Activated naive CD8-positive, alpha-beta T cell (primary cell): ENCODE measurements at regions not wholly inside any gene's neighbourhood (a gene's known extent, or its start where the extent isn't known, plus 50 kb on each side); places are given as distances from the start of the nearest gene placed in this dataset.

Source experiments
- H3K27ac Mint-ChIP-seq: one replicate; pipeline ENCODE4 v1.8.0; 2021; ENCODE audit warnings: mixed read lengths
- H3K27me3 Mint-ChIP-seq: one replicate; pipeline ENCODE4 v1.8.0; 2021; ENCODE audit warnings: mixed read lengths
- H3K36me3 Mint-ChIP-seq: one replicate; pipeline ENCODE4 v1.8.0; 2021; ENCODE audit warnings: mixed read lengths
- H3K4me1 Mint-ChIP-seq: one replicate; pipeline ENCODE4 v1.8.0; 2021; ENCODE audit warnings: low read depth, mixed read lengths
- H3K4me3 Mint-ChIP-seq: one replicate; pipeline ENCODE4 v1.8.0; 2021; ENCODE audit warnings: mild to moderate bottlenecking, mixed read lengths
- H3K9me3 Mint-ChIP-seq: one replicate; pipeline ENCODE4 v1.8.0; 2021; ENCODE audit warnings: low read depth, mixed read lengths

DNA sequence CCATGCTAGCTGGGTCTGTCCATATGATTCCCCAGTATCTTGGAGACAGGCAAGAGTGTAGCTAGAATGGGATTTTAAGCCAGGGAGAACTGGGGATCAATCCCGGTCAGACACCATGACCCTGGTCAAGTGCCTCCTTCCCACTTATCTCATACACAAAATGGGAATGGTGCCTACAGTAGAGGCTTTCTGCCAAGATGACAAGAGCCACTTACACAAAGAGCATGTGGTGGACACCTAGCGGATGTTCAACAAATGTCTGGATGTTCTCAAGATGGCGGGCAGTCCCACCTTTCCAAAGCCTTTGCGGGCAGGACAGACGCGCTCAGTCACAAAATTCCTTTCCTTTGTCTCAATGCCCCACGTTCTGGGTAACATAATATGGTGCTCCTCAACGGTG is 57.3 kb downstream of the MAF start:
- Mint-ChIP-seq H3K27me3 (no peaks in the 10 kb centered on the region), H3K4me1 (no peaks in the 10 kb centered on the region)

DNA sequence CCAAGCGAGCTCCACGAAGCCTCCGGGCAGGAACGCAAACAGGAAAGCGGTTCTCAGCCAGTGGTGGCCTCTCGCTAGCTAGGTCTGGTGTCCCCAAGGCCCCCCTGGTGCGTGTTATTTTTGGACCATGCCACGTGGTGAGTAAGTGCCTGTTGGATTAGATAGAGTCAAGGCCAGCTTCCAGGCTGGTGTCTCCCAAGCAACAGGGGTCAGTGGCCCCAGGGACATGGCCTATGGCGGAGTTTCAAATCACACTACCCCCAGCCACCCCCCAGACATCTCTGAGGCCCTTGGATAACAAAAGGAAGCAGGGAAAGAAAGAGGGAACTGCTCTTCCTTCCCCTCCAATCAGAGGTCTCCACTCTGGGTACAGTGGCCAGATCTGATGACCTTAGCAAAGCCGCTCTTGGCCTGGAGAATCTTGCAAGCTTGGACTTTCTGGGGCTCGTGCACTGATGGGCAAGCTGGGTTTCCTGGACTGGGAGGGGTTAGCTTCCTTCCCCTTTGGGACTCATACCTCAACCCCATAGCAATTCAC is 58.2 kb downstream of the MAF start:
- H3K4me1 Mint-ChIP-seq: no peaks in the 10 kb centered on the region
- H3K27me3 Mint-ChIP-seq: no peaks in the 10 kb centered on the region
- H3K4me3 Mint-ChIP-seq: no peak overlapping the region
- H3K27ac Mint-ChIP-seq: no peak overlapping the region
- no peaks in the 10 kb centered on the region for H3K36me3 Mint-ChIP-seq
- no peaks in the 10 kb centered on the region for H3K9me3 Mint-ChIP-seq

More for the DNA sequence above, 57.3 kb downstream of the MAF start:
- no peak overlapping the region for H3K4me3 Mint-ChIP-seq
- H3K27ac Mint-ChIP-seq: no peak overlapping the region
- no peaks in the 10 kb centered on the region for H3K36me3 Mint-ChIP-seq
- H3K9me3 Mint-ChIP-seq: no peaks in the 10 kb centered on the region

DNA sequence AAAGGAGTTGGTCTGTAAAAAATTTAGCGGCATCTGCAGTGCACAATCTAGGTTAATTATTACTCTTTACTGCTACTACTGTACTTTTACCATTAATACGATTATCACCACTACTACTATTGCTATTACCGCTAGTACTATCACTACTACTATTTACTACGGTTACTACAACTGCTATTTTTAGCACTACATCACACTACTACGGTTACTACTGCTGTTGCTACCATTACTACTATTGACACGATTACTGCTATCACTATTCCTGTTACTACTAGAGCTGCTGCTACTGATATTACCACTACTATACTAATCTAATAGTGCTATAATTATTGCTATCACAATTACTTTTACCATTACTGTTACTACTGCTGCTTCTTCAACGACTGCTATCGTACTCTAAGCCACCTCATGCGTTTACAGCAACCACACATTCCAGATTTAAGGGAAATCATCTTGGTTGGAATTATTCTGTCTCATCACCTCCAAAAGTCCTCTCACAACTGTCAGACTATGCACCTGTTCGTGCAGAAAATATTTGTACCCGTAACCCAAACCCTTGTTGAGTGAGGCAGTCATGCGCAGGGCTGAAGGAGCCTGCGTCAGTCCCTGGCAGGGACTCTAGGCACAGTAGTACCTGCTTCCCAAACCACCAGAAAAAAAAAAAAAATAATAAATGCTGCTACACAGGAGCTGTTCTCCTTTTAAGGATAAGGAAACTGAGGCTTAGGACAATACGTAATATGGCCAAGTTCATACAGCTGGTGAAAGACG is 59.5 kb downstream of the MAF start:
- Mint-ChIP-seq H3K9me3 (no peaks in the 10 kb centered on the region), H3K27ac (no peak overlapping the region), H3K27me3 (no peaks in the 10 kb centered on the region), H3K4me3 (no peak overlapping the region), H3K36me3 (no peaks in the 10 kb centered on the region), H3K4me1 (no peaks in the 10 kb centered on the region)

DNA sequence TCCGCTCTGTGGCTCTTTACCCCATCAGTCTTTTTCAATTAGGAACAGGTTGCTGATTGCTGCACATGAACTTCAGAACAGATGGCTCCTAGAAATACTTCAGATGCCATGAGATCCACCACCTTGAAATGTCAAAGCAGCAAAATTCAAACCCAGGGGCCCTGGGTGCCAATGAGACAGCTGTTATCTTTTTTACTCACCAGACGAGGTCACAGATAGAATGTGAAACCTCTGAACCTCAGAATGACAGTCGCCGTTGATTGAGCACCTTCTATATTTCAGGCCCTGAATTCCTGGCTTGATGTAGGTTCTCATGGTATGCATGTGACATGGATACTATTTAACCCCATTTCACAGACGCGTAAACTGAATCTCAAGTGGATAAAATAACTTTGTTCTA is 63.0 kb downstream of the MAF start:
- H3K36me3 Mint-ChIP-seq: no peaks in the 10 kb centered on the region
- no peak overlapping the region for H3K27ac Mint-ChIP-seq
- H3K4me3 Mint-ChIP-seq: no peak overlapping the region
- no peaks in the 10 kb centered on the region for H3K27me3 Mint-ChIP-seq
- no peaks in the 10 kb centered on the region for H3K4me1 Mint-ChIP-seq
- no peaks in the 10 kb centered on the region for H3K9me3 Mint-ChIP-seq

DNA sequence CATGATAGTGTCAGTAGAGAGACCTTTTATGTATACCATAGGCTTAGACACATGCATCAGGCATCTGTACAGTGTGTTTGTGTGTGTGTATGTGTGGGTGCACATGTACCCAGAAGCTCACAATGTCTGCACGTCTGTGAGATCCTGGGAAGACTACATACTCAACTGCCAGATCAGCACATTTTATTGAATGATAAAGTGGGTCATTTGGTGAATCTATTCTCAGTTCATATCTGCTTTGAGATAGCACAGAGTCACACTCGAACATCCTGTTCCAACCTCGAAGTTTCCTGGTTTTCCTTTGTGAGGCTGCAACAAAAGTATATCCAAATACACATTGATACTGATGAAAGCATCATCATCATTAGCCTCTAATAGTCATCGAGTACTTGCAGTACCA is 63.6 kb downstream of the MAF start:
- Mint-ChIP-seq H3K27me3 (no peaks in the 10 kb centered on the region), H3K9me3 (no peaks in the 10 kb centered on the region), H3K27ac (no peak overlapping the region), H3K4me3 (no peak overlapping the region), H3K36me3 (no peaks in the 10 kb centered on the region), H3K4me1 (no peaks in the 10 kb centered on the region)

DNA sequence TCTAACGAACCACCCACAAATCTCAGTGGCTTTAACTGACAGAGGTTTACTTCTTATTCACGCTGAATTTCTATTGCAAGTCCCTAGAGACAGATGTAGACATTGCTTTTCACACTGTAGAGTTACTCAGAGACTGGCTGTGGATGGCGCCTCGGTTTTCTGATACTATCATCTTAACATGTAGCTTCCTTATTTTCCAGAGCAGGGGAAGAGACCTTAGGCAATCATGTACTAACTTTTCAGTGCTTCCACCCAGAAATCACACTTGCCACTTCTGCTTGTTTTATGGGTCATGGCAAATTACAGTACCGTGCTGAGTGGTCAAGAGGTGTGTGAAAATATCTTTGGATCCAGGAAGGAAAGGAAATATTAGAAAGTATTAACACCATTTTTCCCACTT is 65.4 kb downstream of the MAF start:
- Mint-ChIP-seq H3K9me3 (no peaks in the 10 kb centered on the region), H3K27me3 (no peaks in the 10 kb centered on the region), H3K27ac (no peak overlapping the region), H3K36me3 (no peaks in the 10 kb centered on the region), H3K4me3 (no peak overlapping the region), H3K4me1 (no peaks in the 10 kb centered on the region)

DNA sequence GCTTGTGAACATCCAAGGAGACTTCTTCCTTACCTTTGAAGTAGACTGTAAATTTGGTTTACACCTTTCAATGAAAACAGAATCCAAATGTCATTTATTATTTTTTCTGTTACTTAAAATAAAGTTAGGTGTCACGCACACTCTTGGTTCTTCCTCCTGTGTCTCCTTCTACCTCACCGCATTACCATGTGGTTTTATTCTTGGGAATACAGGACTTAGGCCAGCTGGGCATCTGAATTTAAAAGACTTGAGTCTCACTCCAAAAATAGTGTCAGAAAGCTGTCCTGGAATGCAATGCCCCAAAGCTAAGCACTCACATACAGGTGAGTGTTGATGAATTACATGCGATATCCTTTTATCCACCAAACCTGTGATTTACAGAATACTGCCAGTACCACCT is 66.4 kb downstream of the MAF start:
- Mint-ChIP-seq H3K4me3 (no peak overlapping the region), H3K27ac (no peak overlapping the region), H3K4me1 (no peaks in the 10 kb centered on the region), H3K36me3 (no peaks in the 10 kb centered on the region), H3K27me3 (no peaks in the 10 kb centered on the region), H3K9me3 (no peaks in the 10 kb centered on the region)

DNA sequence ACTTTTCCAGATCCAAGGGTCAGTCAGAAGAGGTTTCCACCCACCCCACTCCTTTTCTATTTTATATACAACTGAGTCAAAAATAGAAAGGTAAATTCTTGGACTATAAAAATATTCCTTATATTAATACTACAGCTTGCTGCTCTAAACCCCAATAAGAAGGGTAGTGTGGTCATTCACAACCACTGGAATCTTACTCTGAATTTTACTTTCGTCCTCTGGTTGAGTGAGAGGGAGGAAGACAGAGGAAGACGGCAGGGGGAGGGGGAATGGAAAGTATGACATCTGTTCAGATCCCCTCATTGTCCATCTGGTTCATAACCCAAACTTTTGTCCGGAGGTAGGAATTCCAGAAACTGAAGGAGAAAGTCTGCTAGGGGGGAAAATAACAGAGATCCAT is 67.2 kb downstream of the MAF start:
- H3K36me3 Mint-ChIP-seq: no peaks in the 10 kb centered on the region
- H3K9me3 Mint-ChIP-seq: no peaks in the 10 kb centered on the region
- H3K4me3 Mint-ChIP-seq: no peak overlapping the region
- no peak overlapping the region for H3K27ac Mint-ChIP-seq
- no peaks in the 10 kb centered on the region for H3K27me3 Mint-ChIP-seq
- no peaks in the 10 kb centered on the region for H3K4me1 Mint-ChIP-seq

DNA sequence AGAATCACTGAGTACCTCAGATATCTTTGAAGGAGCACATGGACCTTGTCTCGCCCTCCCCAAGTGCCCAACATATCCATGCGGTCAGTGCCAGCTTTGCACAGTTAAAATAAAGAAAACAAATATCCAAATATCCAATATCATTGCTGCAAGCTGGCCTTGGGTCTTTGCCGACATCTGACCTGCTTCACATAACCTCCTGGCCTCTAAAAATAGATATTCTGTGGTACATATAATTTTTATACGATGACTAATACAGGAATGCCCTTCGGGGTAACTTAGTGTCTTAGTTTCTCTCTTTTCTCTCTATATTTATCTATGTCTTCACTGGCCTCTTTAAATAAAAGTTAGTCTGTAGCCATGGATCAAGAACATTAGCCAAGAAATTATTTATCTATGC is 67.8 kb downstream of the MAF start:
- H3K9me3 Mint-ChIP-seq: no peaks in the 10 kb centered on the region
- no peak overlapping the region for H3K4me3 Mint-ChIP-seq
- no peaks in the 10 kb centered on the region for H3K4me1 Mint-ChIP-seq
- H3K27me3 Mint-ChIP-seq: no peaks in the 10 kb centered on the region
- H3K27ac Mint-ChIP-seq: no peak overlapping the region
- H3K36me3 Mint-ChIP-seq: no peaks in the 10 kb centered on the region

DNA sequence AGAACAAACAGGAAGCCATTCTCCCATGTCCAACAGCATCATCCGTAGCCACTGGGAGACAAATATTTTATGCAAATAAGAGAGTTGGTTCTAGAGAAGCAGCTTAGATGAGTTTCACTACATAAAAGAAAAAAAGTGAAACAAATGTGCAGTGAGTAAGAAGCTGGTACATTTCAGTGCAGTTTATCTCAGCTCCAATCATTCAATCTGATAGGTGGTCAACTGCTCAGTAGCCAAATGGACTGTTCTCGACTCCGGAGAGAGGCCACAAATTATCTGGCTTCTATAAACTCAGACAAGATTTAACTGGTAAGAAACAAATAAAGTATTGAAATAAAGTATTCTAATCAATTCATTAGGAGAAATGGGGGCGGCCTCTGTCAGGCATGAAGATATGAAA is 68.3 kb downstream of the MAF start:
- H3K27me3 Mint-ChIP-seq: no peaks in the 10 kb centered on the region
- H3K27ac Mint-ChIP-seq: no peak overlapping the region
- no peaks in the 10 kb centered on the region for H3K9me3 Mint-ChIP-seq
- no peaks in the 10 kb centered on the region for H3K4me1 Mint-ChIP-seq
- H3K4me3 Mint-ChIP-seq: no peak overlapping the region
- H3K36me3 Mint-ChIP-seq: no peaks in the 10 kb centered on the region

DNA sequence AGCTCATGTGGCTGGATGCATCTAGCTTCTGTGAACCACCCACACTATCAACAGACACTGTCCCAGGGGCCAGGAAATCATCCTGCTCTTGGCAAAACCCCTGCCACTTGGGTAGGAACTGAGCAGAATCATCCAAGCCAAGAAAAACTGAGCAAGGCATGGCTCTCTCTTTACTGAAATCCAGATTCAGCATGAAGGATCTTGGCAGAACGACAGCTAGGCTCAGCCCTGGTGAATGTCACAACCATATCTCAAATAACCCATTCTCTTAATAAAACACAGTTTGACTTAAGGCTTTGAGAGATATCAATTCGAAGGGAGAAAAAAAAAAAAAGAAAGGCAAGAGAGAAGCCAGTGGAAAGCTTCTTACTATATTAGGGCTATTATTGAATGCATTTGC is 72.2 kb downstream of the MAF start:
- Mint-ChIP-seq H3K9me3 (no peaks in the 10 kb centered on the region), H3K27ac (no peak overlapping the region), H3K4me3 (no peak overlapping the region), H3K36me3 (no peaks in the 10 kb centered on the region), H3K27me3 (no peaks in the 10 kb centered on the region), H3K4me1 (no peaks in the 10 kb centered on the region)

DNA sequence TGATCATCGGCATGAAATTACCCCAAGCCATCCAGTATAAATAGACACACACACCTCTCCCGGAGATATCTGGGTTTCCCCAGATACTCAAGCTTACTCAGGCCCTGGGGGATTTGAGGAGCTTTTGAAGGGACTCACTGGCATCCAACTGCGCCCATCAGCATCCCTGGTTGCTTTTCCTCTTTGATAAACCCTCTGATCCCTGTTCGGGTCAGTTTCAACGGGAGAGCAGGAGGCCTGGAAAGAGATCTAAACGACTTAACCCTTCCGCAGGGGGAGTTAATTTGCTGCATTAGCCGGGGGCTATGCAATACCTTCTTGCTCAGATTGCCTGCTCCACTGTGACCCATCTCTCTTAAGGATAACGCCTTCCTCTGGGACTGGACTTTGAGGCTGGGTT is 76.6 kb downstream of the MAF start:
- Mint-ChIP-seq H3K27ac (no peak overlapping the region), H3K4me1 (no peaks in the 10 kb centered on the region), H3K4me3 (no peak overlapping the region), H3K36me3 (no peaks in the 10 kb centered on the region), H3K9me3 (no peaks in the 10 kb centered on the region), H3K27me3 (peaks cover 9% of the 10 kb centered on the region)

DNA sequence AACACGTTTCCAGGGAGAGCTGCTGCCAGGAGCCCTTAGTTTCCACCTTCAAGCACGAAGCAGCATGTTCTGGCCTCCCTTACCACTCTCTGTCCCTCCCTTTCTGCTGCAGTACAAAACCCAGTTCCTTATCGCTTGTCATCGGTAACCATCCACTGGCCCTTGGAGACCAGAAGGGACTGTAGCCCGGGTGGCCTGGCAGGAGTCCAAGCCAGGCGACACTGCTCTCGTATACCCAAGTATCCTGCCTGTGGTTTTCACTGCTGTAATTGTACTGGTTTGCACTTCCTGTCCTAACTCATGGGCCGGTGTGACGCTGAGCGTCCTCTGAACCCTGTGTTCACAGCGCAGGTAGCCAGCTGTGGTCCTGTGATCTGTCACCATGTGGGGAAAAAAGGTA is 81.1 kb downstream of the MAF start:
- H3K4me3 Mint-ChIP-seq: no peak overlapping the region
- no peak overlapping the region for H3K27ac Mint-ChIP-seq
- no peaks in the 10 kb centered on the region for H3K4me1 Mint-ChIP-seq
- H3K9me3 Mint-ChIP-seq: no peaks in the 10 kb centered on the region
- no peaks in the 10 kb centered on the region for H3K36me3 Mint-ChIP-seq
- H3K27me3 Mint-ChIP-seq: peaks cover 10% of the 10 kb centered on the region

DNA sequence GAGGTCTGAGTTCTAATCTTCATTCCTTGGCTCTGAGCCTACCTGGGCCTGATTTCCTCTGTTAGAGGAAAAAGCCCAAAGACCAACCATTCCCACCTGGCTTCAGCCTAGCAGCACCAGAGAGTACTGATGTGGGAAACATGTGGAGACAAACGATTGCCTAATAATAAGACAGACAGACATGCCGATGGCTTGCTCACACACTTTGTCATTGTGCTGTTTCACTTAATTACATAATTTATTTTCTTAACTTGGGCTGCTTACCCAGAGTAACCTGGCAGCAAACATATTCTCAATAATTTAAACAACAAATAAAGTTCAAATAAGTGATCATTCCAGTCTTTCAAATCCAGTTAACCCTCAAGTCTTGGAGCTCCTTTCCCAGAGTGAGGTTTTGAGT is 83.4 kb downstream of the MAF start:
- no peaks in the 10 kb centered on the region for H3K36me3 Mint-ChIP-seq
- H3K27me3 Mint-ChIP-seq: peaks cover 9% of the 10 kb centered on the region
- H3K9me3 Mint-ChIP-seq: no peaks in the 10 kb centered on the region

DNA sequence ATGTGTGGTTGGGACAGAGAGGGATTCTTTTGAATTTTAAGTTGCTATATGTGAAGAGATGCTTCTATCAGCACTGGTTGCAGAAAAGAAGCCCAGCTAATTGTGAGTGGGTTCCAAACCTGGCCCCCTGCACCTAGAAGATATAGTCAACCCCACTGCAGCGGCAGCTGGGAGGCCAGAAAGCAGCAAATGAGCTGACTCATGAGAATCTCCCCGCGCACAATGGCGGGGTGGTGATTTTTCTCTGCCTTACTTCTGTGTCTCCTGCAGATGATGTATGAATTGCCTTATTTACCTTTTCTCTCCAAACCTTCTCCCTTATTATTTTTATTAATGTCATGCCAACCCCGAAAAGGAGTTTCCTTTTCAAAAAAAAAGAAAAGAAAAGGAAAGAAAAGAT is 89.7 kb downstream of the MAF start:
- Mint-ChIP-seq H3K27ac (no peak overlapping the region), H3K4me1 (no peaks in the 10 kb centered on the region), H3K9me3 (no peaks in the 10 kb centered on the region), H3K27me3 (no peaks in the 10 kb centered on the region), H3K4me3 (no peak overlapping the region), H3K36me3 (no peaks in the 10 kb centered on the region)

More for the DNA sequence above, 83.4 kb downstream of the MAF start:
- H3K27ac Mint-ChIP-seq: no peak overlapping the region
- no peaks in the 10 kb centered on the region for H3K4me1 Mint-ChIP-seq
- H3K4me3 Mint-ChIP-seq: no peak overlapping the region

DNA sequence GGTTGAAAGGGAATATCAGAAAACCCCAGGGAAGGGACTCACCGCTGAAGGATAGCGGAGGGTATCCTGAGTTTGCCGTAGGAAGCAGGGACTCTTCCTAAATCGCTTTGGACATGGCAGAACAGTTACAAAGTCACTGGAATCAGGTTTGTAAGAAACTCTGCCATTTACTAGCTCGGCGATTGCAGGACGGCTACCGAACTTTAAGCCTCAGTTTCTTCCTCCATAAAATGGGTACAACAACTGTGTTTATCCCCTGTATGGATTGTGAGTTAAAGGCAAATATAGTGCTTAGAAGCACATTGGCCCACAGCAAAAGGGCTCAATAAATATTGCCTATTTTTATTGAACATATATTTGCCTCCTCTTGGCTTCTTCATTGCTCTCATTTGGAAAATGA is 90.6 kb downstream of the MAF start:
- Mint-ChIP-seq H3K27ac (no peak overlapping the region), H3K27me3 (no peaks in the 10 kb centered on the region), H3K9me3 (no peaks in the 10 kb centered on the region), H3K36me3 (no peaks in the 10 kb centered on the region), H3K4me1 (no peaks in the 10 kb centered on the region), H3K4me3 (no peak overlapping the region)
